Limb (tissue), 2 donors: ENCODE measurements at regions not wholly inside any gene's neighbourhood (a gene's known extent, or its start where the extent isn't known, plus 50 kb on each side); places are given as distances from the start of the nearest gene placed in this dataset.
"Not testable (repeated sequence)": the region's sequence is repeated elsewhere in the genome, so short reads cannot be mapped to it uniquely, and the experiment has no call there.

Source experiments
- DNase-seq, 2 donors: peaks; one replicate each; pipeline ENCODE4 v3.0.0-alpha.2; 2016; ENCODE audit errors: extremely low spot score in 2 of 2

- no peak for DNase-seq
Measured at GRCh38 chr21:16215663-16216183, 485.9 kb downstream of the USP25 start.

DNA sequence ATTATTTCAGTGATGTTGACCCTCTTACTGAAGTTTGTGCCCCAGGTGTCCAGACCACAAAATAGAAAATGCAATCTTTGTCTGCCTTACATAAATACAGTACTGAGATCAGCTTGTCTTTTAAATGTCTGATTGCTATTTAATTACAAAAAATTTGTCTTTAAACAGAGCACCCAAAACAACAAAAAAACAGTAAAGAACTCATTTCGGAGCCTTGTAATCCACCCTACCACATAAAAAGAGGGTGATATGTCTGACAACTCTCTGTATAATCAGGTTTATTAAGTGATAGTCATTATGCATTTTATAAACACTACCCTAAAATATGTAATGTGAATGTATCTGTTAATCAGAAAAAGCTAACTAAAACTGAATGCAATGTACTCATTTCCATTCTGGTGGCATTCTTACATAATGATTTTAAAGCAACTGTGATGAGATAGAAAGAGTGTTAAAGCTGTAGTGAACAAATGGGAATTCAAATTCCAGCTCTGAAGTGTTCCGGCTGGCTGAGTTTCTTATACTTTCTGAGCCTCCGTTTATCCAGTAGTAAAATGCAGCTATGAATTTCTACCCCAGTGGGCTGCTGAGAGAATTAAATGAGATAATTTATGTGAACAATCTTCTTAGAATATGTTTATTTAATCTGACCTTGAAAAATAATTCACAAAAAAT lies 486.6 kb downstream of the USP25 start:
- no peak for DNase-seq

- no peak for DNase-seq
Measured at GRCh38 chr21:16218682-16219343, 489.0 kb downstream of the USP25 start.

DNA sequence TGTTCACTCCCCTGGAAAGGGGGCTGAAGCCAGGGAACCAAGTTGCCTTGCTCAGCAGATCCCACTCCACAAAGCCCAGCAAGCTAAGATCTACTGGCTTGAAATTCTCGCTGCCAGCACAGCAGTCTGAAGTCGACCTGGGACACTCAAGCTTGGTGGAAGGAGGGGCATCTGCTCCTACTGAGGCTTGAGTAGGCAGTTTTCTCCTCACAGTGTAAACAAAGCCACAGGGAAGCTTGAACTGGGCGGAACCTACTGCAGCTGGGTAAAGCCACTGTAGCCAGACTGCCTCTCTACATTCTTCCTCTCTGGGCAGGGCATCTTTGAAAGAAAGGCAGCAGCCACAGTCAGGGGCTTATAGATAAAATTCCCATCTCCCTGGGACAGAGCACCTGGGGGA lies 495.0 kb downstream of the USP25 start:
- not testable (repeated sequence) for DNase-seq

- no peak for DNase-seq
Measured at GRCh38 chr21:16239659-16240265, 510.0 kb downstream of the USP25 start.

- DNase-seq = no peak
Measured at GRCh38 chr21:16241016-16241415, 511.2 kb downstream of the USP25 start.

GRCh38 chr21:16241479-16241963 lies 511.7 kb downstream of the USP25 start:
- no peak for DNase-seq

GRCh38 chr21:16243396-16243795 lies 513.6 kb downstream of the USP25 start:
- no peak for DNase-seq

DNA sequence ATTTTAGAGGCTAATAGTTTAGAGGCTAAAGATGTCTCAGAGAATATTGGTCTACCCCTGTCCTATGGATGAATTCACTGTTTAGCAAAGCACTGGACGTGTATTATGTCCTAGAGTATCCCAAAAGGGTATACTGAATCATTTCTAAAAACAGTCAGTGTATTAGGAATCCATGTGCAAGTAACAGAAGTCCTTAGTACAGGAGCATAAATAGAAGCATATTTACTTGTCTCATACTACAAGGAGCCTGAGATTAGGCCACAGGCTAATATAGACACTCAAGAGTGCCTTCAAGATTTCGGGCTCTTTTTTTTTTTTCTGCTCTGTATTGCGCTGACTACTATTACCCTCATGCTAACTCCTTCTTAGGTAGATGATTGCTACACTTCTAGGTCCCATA lies 518.9 kb downstream of the USP25 start:
- DNase-seq = no peak

- DNase-seq = no peak
Measured at GRCh38 chr21:16250273-16250672, 520.5 kb downstream of the USP25 start.

DNA sequence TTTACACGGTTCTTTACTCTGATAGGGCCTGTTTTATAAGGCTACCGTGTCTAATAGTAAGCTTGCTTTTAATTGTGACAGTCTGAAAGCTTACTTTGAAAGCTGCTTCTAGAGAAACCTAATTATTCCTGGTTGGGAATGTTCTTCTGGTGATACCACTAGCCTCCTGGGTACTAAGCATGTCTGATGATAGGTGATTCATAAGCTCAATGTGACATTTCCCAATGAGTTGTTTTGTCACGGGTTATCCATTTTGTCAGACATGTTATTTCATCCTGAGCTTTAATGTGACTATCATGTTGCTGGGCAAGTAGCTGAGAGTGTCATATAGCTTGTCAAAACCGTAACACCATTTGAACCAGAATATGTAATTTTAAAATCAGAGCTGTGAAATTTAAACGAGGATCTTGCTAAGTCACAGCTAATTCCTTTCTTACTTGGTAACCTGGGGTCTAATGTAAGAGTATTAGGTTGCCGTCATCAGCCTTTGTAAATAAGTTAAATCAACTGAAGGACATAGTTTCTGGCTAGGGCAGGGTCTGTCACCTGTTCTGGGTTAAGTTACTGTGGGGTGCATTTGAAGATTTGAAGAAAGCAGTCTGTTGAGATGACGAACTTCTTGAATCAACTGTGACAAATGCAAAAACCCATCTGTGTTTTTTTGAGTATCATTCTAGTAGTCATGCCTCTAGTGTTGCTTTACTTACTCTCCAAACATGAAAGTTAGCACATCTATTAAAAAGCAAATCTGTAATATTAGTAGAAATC lies 529.2 kb downstream of the USP25 start:
- peak in 1 of 2 donors; percentile 25 for DNase-seq

GRCh38 chr21:16262091-16262490 lies 532.3 kb downstream of the USP25 start:
- DNase-seq = no peak

DNA sequence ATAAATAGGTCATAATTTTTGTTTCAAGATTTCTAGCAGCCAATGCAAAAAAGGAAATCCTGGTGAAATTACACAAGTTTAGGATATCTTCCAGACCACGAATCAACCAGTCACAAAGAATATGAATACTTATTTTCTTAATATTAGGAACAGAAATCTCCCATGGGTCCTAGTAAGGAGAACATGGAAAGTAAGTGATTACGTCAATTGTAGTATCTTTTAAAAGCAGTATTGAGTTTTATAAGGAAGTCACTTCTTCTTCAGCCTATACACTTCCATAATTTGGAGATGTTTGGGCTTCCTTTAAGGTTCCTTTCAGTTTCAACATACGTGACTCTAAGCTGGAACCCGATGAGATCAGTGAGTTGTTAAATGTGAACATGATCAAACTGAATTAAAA lies 534.5 kb downstream of the USP25 start:
- no peak for DNase-seq

DNA sequence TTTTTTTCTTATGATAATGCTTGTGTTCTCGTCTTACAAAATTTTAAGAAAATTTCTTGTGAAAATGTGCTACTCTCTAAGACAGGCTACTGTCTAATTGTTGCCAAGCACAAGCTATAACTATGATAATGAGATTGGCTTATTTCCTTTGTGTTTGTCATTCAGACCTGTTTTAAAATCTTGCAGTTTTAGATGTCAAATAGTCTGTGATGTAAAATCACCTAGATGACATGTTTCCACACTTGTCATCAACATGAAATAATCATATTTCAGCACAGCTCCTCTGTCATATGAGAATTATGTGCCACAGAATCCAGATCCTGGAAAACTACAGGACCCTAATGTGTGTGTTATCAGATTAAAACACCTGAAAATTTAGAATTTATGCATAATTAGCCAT lies 539.7 kb downstream of the USP25 start:
- DNase-seq = no peak

DNA sequence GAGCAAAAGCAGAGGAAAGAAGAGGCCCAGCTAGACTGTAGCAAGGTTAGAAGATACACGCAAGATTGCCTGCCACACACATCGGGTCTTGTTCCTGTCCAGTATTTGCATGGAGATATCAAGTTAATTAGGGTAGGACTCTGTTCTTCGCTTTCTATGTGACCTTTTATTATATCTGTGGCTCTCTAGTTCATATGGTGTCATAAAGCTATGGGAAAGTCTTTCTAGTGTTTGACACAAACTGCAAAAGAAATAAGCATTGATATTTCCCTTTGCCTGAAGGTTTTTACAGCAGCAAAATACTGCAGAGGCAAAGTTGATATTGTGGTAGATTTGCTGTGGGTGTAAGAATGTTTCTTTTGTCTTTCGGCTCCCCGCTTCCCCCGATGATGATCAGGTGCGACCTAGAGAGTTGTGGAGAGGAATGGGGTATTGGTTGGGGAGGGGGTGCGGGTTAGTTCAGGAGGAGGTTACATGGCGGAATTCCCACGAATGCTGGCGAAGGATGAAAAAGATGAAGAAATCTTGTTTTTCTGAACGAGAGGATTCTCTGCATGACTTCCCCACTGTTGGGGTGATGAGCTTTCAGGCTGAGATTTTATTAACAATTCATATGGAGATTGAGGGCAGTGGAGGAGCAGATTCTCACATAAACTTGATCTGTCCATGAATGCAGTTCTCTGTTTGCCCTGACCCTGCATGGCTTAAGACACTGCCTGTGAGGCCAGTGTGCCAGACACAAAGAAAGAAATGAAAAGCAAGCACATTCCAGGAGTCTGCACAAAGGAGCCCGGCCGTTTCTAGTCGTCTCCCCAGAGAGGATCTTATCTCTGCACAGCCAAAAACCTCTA lies 550.2 kb downstream of the USP25 start:
- peak; percentile 48 to 65 for DNase-seq

DNA sequence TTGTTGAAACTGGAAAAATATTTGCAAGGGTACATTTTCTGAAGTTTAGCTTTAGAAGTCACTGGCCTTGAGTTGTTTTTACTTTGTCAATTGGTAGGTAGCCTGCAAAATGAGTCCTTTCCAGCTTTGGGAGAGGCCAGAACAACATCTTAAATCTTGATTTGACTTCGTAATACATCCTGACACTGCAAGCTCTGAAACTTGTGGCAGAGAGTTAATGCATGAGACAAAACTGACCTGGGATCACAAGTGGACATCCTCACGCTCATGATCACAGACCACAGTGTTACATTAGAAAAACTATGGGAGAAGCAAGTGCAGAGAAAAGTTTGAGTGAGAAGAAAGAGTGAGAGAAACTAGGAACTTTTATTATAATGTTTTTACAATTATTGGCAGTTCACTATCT lies 550.9 kb downstream of the USP25 start:
- no peak for DNase-seq

- no peak for DNase-seq
Measured at GRCh38 chr21:16283516-16283915, 553.7 kb downstream of the USP25 start.

GRCh38 chr21:16285605-16286126 lies 555.9 kb downstream of the USP25 start:
- DNase-seq = no peak

DNA sequence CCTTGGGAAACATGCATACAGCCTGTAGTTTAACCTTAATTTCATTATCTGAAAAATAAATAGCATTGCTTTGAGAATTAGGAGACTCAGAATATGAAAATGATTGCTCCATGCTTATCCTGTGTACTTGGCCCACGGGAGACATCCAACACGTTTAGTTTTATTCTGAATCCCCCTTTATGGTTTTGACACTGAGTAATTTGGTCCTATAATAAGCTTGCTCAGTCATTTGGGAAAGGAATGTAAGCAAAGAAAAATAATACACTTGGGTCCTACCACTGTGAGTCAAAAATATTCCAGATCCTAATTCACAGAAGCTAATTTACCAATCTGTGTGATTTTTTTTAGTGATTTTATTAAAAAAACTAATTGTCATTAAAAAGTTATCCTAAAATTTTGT lies 557.3 kb downstream of the USP25 start:
- DNase-seq = no peak

DNA sequence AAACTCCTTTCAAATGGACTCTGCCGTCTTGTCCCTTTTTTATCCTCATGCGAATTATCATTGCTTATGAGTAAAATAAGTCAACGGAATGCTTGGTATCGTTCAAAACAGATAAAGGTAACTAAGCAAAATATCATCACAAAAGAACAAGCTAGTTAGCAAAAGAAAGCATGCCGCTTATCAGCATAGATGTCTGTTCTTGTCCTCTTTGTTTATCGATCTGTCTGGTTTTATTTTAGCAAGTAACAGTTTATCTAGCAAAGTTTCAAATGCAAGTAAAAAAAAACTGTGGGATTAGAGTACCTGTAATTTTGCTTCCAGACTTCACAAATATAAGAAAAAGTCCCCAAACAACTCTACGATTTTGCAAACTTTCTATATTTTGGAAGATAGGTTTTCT lies 561.5 kb downstream of the USP25 start:
- no peak for DNase-seq

- no peak for DNase-seq
Measured at GRCh38 chr21:16294128-16294527, 564.3 kb downstream of the USP25 start.
